ENCODE measurements at regions not wholly inside any gene's neighbourhood (a gene's known extent, or its start where the extent isn't known, plus 50 kb on each side); places are given as distances from the start of the nearest gene placed in this dataset.

GRCh38 chr16:85539629-85540291, 73.4 kb upstream of the GSE1 start (continued):
- TF ChIP-seq LRRFIP1 (CRISPR knock-in tag; conservative IDR thresholded peaks at IDR 0.05) (no peak), SMC3 (IDR thresholded peaks at IDR 0.05; ENCODE audit: low read length) (0 out of 2 replicates have a peak, but pooled peaks have one; percentile 7), ZNF18 (CRISPR knock-in tag; IDR thresholded peaks at IDR 0.05; ENCODE audit: insufficient replicate concordance) (peak; percentile 22), ZNF713 (CRISPR knock-in tag; IDR thresholded peaks at IDR 0.05) (0 out of 2 replicates have a peak, but pooled peaks have one; percentile 28), ZNF235 (CRISPR knock-in tag; IDR thresholded peaks at IDR 0.05; ENCODE audit: borderline replicate concordance) (no peak), FOXK1 (CRISPR knock-in tag; IDR thresholded peaks at IDR 0.05; ENCODE audit: borderline replicate concordance, low read depth) (no peak), SAP130 (CRISPR knock-in tag; IDR thresholded peaks at IDR 0.05; ENCODE audit: low read depth) (peak; percentile 89), ZNF207 (IDR thresholded peaks at IDR 0.05; ENCODE audit: borderline replicate concordance) (no peak), TBX3 (IDR thresholded peaks at IDR 0.05; ENCODE audit: borderline replicate concordance) (peak; percentile 59; the same call in 1 of the 2 replicates), MIXL1 (CRISPR knock-in tag; IDR thresholded peaks at IDR 0.05) (peak; percentile 63; the same call in 1 of the 2 replicates), ZFP90 (CRISPR knock-in tag; IDR thresholded peaks at IDR 0.05; ENCODE audit: borderline replicate concordance) (peak; percentile 67; the same call in 1 of the 2 replicates), GZF1 (CRISPR knock-in tag; IDR thresholded peaks at IDR 0.05) (no peak), ARNTL (CRISPR knock-in tag; IDR thresholded peaks at IDR 0.05) (0 out of 2 replicates have a peak, but pooled peaks have one; percentile 40), ELK4 (CRISPR knock-in tag; IDR thresholded peaks at IDR 0.05; ENCODE audit: borderline replicate concordance) (no peak), NFIC (IDR thresholded peaks at IDR 0.05; ENCODE audit: low read length) (no peak), SPEN (CRISPR knock-in tag; IDR thresholded peaks at IDR 0.05; ENCODE audit: low read depth) (peak; percentile 31)
- TF ChIP-seq, protein P1, sequence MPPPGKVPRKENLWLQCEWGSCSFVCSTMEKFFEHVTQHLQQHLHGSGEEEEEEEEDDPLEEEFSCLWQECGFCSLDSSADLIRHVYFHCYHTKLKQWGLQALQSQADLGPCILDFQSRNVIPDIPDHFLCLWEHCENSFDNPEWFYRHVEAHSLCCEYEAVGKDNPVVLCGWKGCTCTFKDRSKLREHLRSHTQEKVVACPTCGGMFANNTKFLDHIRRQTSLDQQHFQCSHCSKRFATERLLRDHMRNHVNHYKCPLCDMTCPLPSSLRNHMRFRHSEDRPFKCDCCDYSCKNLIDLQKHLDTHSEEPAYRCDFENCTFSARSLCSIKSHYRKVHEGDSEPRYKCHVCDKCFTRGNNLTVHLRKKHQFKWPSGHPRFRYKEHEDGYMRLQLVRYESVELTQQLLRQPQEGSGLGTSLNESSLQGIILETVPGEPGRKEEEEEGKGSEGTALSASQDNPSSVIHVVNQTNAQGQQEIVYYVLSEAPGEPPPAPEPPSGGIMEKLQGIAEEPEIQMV (CRISPR knock-in tag; IDR thresholded peaks at IDR 0.05; ENCODE audit: low read depth) = peak; percentile 80; the same call in 1 of the 2 replicates
- TF ChIP-seq, protein P2, sequence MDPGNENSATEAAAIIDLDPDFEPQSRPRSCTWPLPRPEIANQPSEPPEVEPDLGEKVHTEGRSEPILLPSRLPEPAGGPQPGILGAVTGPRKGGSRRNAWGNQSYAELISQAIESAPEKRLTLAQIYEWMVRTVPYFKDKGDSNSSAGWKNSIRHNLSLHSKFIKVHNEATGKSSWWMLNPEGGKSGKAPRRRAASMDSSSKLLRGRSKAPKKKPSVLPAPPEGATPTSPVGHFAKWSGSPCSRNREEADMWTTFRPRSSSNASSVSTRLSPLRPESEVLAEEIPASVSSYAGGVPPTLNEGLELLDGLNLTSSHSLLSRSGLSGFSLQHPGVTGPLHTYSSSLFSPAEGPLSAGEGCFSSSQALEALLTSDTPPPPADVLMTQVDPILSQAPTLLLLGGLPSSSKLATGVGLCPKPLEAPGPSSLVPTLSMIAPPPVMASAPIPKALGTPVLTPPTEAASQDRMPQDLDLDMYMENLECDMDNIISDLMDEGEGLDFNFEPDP (CRISPR knock-in tag; conservative IDR thresholded peaks at IDR 0.05) = no peak
- TF ChIP-seq, protein P3, sequence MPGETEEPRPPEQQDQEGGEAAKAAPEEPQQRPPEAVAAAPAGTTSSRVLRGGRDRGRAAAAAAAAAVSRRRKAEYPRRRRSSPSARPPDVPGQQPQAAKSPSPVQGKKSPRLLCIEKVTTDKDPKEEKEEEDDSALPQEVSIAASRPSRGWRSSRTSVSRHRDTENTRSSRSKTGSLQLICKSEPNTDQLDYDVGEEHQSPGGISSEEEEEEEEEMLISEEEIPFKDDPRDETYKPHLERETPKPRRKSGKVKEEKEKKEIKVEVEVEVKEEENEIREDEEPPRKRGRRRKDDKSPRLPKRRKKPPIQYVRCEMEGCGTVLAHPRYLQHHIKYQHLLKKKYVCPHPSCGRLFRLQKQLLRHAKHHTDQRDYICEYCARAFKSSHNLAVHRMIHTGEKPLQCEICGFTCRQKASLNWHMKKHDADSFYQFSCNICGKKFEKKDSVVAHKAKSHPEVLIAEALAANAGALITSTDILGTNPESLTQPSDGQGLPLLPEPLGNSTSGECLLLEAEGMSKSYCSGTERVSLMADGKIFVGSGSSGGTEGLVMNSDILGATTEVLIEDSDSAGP (CRISPR knock-in tag; IDR thresholded peaks at IDR 0.05; ENCODE audit: borderline replicate concordance) = no peak; the same call in 1 of the 2 replicates
